ENCODE measurements at regions not wholly inside any gene's neighbourhood (a gene's known extent, or its start where the extent isn't known, plus 50 kb on each side); places are given as distances from the start of the nearest gene placed in this dataset.

- TF ChIP-seq CTCF (IDR thresholded peaks at IDR 0.05): no peak
- TF ChIP-seq POLR2A (IDR thresholded peaks at IDR 0.05): no peak
Observed at GRCh38 chr1:221604948-221605347, 136.9 kb downstream of the DUSP10 start.

All from testis (tissue), 2 donors.